Ovary (tissue), 3 donors: ENCODE measurements at regions not wholly inside any gene's neighbourhood (a gene's known extent, or its start where the extent isn't known, plus 50 kb on each side); places are given as distances from the start of the nearest gene placed in this dataset.

Experiments
- POLR2A ChIP-seq: fragments of 450-650 bp; IDR thresholded peaks from one replicate; pipeline ENCODE4 v1.6.1; 2017; ENCODE audit warnings: antibody characterized with exemption, mild to moderate bottlenecking, moderate library complexity
- TF ChIP-seq, protein P1 (sequence below), 3 donors: fragments of 450-650 bp in 2 of 3; fragments of 200-600 bp in 1 of 3; IDR thresholded peaks; one replicate each; pipeline versions ENCODE4 v1.5.1 to v1.8.0; 2016 to 2022; ENCODE audit warnings: antibody characterized with exemption in 3 of 3, mild to moderate bottlenecking in 1 of 3
- donor health status: DM: no; HTN: no; CAD: no.

DNA sequence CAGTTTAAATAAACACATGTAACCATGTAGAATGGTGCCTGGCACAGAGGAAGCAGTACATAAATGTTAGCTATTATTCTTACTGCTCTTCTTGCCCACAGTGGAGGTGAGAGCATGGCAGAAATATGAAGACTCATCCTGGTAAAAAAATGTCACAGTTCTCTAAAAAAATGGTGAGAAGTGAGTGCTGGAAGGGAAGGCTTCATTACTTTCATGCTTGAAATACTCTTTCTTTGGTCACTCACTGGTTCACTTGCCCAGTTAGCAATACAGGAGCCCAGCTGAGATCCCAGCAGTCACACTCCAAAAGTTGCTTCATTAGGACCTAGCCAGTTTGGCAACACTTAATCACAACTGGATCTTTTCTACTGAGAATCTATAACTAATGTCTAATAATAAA lies 1017.2 kb downstream of the TUSC7 start:
- TF ChIP-seq, protein P1, sequence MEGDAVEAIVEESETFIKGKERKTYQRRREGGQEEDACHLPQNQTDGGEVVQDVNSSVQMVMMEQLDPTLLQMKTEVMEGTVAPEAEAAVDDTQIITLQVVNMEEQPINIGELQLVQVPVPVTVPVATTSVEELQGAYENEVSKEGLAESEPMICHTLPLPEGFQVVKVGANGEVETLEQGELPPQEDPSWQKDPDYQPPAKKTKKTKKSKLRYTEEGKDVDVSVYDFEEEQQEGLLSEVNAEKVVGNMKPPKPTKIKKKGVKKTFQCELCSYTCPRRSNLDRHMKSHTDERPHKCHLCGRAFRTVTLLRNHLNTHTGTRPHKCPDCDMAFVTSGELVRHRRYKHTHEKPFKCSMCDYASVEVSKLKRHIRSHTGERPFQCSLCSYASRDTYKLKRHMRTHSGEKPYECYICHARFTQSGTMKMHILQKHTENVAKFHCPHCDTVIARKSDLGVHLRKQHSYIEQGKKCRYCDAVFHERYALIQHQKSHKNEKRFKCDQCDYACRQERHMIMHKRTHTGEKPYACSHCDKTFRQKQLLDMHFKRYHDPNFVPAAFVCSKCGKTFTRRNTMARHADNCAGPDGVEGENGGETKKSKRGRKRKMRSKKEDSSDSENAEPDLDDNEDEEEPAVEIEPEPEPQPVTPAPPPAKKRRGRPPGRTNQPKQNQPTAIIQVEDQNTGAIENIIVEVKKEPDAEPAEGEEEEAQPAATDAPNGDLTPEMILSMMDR (IDR thresholded peaks at IDR 0.05): no peak
- TF ChIP-seq POLR2A: no peak
